Ureter (tissue), 1 donor: ENCODE measurements at regions not wholly inside any gene's neighbourhood (a gene's known extent, or its start where the extent isn't known, plus 50 kb on each side); places are given as distances from the start of the nearest gene placed in this dataset.

Experiments
- DNase-seq: peaks from one replicate; pipeline ENCODE4 v3.0.0-alpha.2; 2020; ENCODE audit warnings: low spot score
- donor health status: DM: yes; HTN: yes; CAD: no.

DNA sequence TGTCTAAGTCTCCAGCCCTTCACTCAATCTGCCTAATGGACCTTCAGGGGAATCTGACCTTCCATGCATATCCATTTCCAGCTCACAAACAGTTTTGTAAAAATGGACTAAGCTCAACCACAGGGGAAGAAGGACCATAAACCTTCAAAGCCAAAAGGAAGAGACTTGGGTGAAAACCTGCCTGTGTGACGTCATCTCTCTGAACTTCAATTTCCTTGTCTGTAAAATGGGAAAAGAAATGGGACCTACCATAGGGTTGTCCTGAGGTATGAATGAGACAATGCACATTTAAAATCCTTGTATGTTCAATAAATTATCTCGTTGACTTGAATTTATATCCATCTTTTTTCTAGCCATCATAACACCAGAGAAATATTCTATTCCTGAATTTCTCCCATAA lies 370.7 kb downstream of the INSC start:
- DNase-seq: no peak

DNA sequence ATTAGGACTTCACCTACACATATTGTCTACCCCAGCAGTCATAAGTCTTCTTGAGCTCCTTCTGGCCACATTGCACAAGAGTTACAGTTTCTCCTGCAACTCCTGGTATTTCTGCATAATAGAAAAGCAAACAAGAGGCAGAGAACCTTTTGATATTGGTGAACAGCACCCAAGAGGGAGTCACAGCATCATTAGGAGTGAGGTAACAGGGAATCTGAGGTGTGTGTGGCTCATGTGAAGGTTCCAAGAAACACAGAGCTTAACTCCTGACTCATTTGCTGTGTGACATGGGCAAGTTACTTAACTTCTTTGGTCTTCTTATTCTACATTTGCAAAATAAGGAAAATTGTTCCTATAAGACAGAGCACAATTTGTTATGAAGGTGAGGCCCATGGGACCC lies 374.6 kb downstream of the INSC start:
- DNase-seq: no peak

DNA sequence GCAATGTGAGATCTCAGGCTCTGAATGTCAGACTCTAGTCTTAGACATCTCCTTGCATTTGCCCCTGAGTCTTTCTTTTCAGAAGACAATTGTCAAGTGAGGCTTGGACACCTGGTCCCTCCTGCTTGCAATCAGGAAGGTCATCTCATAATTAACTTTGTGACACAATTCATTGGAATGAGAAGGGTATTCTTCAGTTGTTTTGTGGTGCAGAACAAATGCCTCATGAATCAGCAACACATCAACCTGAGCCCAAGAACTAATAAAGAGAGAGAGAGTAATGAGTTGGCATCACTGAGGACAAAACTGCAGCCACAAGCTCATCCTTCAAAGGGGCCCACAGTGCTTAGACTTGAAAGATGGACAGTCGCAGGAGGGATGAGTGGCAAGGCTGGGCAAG lies 375.8 kb downstream of the INSC start:
- no peak for DNase-seq

DNA sequence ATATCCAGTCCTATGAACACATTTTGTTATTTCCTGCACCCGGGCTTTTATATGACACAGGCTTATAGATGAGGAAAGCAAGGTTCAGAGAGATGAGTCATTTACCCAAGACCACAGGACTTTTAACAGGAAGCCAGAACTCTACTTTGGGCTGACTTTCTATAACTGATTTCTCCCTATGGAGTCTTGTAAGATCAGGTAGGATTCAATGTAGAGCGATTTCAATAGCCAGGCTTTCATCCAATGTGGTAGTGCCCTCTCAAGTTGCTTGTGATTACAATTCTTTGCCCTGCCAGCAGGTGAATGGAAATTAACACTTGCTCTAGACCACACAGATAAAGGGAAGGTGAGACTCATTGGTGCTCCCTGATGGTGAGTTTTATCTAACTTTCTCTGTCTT lies 378.3 kb downstream of the INSC start:
- no peak for DNase-seq

DNA sequence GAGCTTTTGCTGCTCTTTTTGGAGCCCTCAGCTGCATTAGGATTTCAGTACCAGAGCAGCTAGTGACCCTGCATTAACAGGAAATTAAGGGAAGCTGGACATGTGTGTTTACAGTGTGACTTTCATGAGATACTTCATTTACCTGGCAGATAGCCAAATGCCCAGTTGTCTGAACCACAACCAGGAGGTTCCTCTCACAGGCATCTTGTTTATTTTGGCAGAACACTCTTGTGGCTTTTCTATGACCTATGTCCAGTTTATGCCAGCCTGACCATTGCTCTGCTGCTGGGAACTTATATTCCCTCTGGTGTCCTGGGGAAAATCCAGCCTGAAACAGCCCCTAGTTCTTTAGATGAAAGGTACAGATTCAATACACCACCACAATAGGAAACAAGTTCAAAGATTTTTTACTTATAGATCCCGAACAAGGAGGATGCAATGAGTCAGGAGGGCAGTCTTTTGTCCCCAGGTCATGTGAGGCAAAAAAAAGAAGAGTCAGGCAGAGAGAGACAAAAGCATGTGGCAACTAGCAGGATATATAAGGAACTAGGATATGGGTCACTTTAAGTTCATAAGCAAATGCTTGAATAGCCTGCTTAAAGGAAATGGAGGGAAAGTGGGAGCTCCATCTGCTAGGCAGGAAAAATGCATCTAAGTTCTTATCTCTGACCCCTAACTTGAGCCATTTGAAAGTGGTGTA lies 379.3 kb downstream of the INSC start:
- DNase-seq: no peak

DNA sequence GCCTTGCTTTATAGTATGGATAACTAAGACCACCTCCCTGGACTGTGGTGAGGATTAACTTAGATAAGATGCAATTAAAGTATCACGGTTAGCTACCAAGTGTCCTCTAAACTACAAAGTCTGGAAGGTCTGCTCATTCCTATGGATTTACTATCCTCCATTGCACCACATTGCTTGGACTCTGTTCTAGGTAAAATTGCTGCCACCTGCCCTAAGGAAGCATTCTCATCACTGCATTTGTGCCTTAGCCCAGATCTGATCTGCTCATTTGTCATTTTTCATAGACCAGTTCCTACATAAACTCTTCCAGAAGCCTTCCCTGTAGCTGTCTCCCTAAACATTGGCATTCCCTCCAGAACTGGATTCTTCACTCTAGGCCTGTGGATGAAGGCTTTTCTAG lies 380.0 kb downstream of the INSC start:
- no peak for DNase-seq

DNA sequence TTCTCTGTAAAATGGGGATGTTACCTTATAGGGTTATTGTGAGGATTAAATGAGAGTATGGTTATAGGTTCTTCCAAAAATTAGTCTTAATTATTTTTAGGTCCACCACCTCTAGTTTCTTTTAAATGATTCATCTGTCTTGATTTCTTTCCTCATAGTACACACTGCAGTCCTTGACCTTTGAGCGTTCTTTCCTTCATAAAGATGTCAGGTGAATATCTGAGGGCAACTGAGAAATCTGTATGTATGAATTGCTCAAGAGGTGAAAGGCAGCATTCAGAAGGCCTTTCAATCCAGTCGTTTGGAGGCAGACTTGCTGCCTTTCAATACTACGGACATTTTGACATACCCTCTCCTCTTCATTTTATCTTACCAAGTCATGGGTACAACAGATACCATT lies 380.7 kb downstream of the INSC start:
- DNase-seq: no peak

DNA sequence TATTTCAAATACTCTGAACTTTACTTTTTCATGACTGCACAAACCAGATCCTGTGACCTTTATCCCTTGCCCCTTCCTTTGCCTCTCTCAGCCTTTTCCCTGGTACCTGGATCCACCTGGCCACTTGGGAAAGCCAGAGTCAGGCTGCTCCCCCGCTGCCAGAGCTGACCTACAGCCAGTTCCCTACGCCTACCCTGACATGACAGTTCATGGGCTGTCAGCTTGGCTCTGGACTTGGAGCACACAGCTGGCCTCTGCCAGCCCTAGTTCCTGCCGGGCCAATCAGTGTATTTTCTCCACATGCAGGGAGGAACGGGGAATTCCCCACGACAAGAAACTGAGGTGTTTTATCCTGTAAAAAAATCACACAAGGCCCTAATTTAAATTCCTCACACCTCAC lies 382.6 kb downstream of the INSC start:
- DNase-seq: no peak

DNA sequence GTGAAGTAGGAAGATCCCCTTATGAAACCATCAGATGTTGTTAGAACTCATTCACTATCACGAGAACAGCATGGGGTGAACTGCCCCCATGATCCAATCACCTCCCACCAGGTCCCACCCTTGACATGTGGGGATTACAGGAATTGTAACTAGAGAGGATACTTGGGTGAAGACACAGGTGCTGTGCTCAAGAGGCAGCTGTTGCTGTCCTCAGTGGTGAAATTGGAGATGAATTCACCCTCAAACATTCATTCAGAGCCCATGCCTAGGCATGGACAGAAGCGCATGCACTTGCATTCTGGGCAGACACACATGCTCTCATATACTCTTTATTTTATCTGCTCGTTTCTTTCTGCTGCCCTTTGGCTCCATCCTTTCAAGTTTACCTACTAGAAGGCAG lies 385.0 kb downstream of the INSC start:
- no peak for DNase-seq

DNA sequence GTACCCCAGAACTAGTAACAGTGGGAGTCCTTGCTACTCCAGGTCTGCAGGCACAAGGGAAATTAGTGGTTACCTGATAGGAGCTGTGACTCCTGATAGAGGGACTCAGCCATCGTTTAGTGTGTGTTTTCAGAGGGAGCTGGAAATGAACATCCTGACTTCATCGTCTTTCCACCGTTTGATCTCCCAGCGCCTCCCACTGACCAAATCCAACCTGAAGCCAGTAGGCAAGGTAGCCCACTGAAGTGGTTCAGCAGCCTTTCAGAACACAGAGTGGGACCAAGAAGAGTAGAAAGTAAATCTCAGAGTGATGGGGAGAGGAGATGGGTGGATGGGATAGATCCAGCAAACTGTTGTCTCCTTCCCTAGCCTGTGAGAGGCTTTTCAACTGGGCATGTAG lies 385.9 kb downstream of the INSC start:
- DNase-seq: no peak

DNA sequence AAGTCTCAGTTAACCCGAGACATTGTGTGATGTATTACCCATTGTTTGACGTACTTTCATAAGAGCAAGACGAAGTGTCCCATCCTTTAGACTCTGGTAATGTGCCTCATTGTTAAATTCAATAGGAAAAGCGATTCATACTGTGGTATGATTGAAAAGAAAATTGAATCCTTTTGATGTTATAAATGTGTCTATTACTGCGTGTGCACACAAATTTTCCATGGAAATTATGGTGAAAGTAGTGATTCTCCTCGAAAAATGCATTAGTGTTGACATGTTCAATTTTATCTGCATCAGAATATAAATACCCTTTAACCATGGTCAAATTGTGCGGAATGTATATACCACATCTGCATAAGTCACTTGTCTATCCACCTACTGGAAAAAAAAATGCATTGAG lies 386.8 kb downstream of the INSC start:
- no peak for DNase-seq

DNA sequence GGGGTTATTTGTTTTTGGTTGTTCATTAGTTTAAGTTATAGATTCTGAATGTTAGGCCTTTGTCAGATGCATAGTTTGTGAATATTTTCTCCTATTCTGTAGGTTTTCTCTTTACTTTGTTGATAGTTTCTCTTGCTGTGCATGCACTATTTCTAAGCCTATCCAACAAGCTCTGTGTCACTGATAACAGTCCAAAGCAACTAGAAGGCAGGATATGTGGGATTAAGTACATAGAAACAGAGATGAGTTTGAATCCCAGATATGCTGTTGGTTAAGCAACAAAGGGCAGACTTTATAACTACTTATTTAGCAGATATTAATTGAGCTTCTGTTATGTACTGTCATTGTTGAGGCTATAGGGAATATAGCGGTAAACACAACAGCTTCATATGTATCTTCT lies 390.4 kb downstream of the INSC start:
- no peak for DNase-seq

DNA sequence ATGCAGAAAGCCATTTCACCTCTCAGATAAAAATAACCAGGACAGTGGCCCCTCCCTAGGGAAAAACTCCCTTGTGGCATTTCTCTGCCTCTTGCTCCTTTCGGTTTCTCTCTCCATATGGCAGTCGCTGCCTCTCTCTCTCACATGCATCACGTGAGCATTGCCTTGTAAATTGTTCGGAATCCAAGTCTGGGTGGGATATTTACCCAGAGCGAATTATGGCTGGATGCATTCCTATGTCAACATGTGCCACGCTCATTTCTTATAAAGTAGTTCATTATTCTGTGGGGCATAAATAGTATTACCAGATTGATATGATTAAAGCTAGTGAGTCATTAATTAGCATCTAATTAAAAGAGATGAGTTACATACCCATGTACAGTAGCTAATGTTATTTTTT lies 392.9 kb downstream of the INSC start:
- DNase-seq: no peak

DNA sequence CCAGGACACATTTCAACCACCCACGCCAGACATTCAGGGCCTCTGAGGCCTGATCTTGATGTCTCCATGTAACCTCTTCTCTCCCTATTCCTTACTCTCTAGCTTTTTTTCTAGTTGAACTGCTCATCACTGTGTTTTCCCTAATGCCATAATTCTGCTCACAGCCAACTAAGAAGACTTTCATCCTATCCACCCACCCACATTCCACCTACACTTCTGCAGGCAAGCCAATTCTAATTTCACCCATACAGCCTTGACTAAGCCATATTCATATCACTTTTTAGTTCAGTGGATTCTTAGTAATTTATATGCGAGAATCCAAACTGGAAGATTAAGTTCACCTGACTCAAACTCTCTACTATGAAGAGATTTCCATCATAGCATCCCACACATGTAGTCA lies 394.4 kb downstream of the INSC start:
- DNase-seq: no peak

DNA sequence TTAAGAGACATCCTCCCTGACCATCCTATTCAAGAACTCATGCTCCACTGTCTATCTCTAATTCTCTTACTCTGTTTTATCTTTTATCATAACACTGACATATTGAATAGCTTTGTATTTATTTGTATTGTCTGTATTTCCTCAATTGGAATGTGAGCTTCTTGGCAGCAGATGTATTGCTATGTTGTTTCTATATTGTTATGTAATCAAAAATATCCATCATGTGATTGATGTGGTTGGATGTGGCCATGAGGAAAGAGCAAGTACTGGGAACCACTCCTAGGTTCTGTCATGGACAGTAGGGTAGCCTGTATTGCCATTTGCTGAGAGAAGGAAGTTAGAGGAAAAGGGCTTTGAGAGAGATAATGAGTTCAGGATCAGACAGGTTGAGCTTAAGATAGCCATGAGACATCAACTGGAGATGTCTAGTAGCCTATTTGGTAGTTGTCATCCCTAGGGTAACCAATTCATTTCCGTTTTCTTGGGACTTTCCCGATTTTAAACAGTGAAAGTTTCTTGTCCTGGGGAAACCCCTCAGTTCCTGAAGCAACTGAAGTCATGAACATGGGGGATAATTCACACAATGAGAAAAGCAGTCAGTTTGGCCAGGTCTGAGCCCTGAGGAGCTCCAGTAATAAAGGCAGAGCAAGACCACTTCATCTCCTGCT lies 404.5 kb downstream of the INSC start:
- DNase-seq: no peak

DNA sequence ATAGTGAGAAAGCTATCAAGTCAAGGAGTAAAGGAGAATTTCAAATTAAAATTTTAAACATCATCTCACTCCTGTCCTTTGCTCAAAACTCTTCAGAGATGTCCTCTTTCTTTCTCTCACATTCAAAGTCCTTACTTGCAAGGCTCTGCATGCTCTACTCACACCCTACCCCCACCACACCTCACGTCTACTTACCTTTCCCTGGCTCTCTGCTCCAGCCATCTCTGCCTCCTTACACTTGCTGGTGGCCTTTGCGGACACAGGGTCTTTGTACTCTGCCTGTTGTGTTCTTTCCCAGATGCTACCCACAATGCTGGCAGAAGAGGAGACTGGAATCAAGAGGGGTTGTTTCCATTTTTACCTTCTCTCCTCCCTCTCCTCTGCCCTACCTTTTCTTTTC lies 405.2 kb downstream of the INSC start:
- no peak for DNase-seq

DNA sequence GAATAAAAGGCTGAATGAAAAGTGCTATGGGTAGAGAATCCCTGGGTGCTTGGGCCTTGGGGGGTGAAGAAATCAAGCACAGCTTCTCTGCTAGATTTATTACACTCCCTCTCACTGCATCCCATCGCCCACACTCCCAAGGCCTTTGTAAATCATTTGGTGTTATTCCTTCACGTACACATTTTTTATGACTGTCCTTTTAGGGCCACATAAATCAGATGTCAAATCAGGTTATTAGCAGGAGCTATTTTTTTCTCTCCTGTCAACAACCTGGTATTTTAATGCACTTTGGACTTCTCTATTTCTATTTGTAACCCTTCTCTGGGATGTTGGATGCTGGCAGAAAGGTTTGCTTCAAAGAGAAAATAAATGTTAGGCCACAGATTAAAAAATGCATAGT lies 408.8 kb downstream of the INSC start:
- no peak for DNase-seq

DNA sequence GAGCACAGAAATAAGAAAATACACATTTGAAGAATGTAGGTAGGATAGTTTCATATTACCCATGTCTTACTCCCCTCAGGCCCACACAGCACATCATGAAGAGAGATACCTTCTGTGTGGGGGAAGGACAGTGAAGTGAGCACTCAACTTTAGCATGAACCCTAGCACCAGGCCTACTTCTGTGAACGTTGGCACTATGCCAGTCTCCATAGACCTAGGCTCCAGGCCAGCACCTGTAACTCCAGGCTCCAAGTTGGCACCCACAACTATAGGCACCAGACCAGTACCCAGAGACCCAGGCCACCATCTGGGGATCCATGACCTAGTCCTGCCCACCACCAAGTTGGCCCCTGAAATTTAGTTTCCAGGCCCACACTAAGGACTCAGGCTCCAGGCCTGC lies 410.9 kb downstream of the INSC start:
- no peak for DNase-seq

DNA sequence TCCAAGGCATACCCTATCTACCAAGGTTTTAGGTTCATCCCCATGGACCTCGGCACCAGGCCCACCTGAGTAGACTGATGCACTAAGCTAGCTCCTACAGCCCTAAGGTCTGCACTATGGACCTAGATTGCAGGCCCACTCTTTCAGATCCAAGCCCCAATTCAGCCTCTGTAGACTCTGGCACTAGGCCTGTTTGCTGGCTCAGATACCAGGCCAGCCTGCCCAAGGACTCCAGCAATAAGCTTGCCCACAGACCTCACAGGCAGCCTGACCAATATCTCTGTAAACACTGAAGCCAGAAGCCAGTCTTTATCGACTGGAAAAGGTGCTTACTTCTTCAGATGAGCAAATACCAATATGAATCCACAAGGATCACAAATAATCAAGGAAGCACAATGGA lies 411.3 kb downstream of the INSC start:
- DNase-seq: no peak

DNA sequence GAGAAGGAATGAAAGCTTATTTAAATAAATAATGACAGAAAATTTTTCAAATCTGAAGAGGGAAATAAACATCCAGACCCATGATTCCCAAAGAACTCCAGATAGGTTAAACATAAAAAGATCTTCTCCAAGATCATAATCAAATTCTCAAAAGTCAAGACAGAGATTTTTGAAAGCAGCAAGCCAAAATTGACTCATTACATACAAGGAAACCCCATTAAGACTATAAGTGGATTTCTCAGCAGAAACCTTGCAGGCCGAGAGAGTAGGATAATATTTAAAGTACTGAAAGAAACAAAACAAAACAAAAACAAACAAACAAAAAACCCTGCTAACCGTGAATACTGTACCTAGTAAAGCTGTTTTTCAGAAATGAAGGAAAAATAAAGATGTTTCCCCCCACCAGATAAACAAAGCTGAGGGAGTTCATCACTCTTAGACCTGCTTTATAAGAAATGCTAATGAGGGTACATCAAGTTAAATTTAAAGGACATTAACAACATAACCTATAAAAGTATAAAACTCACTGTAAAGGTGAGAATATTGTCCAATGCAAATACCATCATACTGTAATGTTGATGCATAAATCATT lies 412.2 kb downstream of the INSC start:
- DNase-seq: no peak

DNA sequence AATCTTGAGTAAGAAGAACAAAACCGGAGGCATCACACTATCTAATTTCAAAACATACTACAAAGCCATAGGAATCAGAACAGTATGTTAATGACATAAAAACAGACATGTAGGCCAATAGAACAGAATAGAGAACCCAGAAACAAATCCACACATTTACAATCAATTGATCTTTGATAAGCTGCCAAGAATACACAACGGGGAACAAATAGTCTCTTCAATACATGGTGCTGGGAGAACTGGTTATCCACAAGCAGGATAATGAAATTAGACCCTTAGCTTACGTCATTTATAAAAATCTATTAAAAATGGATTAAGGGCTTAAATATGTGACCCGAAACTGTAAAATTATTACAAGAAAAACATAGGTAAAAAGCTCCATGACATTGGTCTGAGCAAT lies 417.7 kb downstream of the INSC start:
- no peak for DNase-seq

DNA sequence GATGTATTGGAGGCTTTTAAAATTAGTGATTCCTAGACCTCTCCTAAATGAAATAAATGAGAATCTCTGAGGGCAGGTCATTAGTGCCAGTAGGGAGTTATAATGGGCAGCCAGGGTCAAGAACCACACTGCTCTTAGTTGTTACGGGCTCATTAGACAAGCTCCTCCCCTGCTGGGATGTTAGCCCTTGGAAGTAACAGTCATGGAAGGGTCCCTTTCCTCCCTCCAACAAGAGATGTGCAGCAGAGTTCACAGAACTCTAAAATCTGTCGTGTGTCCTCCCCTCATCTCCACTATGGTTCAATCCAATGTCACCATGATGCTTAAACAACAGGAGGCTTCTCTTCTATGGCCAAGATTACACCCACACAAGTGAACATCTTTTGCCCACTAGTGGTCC lies 419.5 kb downstream of the INSC start:
- DNase-seq: no peak

DNA sequence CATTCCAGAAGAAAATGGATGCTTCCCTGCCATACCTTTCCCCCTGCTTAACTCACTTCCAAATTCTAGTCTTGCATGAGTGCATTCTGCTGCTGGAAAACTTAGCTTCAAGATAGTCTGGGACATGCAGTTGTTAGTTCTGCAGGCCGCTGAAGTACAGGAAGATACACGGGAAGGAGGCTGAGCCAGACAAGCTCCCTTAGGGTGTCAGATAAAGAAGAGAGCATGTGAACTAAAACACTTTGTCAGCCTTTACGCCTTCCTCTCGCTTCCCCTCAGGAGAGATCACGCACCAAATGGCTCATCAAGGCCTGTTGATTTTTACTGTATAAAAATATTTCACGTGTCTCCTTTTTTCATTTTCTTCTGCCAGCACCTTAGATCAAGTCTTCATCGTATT lies 420.7 kb downstream of the INSC start:
- no peak for DNase-seq

DNA sequence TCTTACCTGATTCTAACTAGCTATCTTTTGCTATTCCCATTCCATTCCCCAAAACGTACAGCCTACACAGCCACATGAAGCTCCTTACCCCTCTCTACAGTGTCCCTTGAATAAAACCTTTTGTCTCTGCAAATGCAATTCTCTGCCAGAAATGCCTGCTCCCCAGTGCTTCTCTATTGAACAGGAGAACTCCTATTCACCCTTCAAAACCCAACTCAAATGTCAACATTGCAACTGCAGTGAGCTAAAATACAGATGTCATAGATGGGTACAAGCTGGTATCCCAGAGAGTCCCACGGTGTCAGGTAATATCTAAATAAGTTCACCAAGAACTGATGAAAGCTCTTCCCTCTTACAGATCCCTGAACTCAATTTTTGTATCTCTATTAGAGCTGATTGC lies 421.7 kb downstream of the INSC start:
- no peak for DNase-seq
